NCI-H1105 treated with DMSO at 0.1 percent for 48 hours (cell line): ENCODE measurements at regions not wholly inside any gene's neighbourhood (a gene's known extent, or its start where the extent isn't known, plus 50 kb on each side); places are given as distances from the start of the nearest gene placed in this dataset.
A peak's percentile ranks its signal among the peaks of the same experiment; 100 is the strongest.
"Not testable (repeated sequence)": the region's sequence is repeated elsewhere in the genome, so short reads cannot be mapped to it uniquely, and the experiment has no call there.

Experiments used
- DNase-seq: peaks from one replicate; lab custom pipeline; 2025; lab: John Stamatoyannopoulos, UW

DNA sequence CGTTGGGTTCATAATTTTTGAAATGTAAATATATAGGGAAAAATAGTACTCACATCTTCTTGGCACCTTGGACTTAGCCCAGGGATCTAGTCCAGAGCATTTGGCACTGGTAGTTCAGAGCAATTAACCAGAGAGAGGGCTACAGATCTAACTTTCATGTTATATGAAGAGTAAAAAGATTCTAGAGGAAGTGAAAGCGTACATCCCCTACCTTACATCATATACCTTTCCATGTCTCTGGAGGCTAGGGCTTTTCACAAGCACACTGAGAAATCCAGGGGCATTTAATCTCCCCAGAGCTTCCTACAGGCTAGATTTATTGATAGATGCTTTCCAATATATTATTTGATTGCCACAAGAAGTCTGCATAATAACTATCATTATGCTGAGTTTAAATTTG lies 687.5 kb upstream of the FBXO33 start:
- DNase-seq, result no peak

DNA sequence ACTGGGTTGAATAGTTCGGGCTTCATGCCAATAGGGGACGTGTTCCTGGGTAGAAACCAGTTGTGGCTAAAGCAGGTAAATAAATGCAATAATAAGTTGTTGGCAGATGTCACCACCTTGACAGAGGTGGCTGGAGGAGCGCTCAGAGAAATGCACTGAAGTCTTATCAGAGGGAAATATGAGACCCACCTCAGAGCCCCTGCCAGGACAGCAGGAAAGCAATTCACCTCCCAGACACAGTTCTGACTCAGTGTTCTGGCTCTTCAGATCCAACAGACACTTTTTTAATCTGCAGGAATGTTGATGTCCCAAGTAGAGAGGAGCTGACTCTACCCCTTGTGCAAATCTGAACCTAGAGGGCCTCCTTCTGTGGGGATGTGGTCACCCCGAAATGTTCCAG lies 687.1 kb upstream of the FBXO33 start:
- DNase-seq, result no peak

DNA sequence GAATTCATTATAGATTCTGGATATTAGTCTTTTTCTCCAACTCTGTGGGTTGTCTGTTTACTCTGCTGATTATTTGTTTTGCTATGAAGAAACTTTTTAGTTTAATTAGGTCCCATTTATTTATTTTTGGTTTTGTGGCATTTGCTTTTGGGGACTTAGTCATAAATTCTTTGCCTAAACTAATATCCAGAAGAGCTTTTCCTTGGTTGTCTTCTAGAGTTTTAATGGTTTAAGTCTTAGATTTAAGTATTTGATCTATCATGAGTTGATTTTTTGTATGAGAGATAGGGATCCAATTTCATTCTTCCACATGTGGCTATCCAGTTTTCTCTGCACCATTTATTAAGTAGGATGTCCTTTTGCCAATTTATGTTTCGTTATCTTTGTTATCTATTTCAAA lies 683.4 kb upstream of the FBXO33 start:
- DNase-seq, result no peak

DNA sequence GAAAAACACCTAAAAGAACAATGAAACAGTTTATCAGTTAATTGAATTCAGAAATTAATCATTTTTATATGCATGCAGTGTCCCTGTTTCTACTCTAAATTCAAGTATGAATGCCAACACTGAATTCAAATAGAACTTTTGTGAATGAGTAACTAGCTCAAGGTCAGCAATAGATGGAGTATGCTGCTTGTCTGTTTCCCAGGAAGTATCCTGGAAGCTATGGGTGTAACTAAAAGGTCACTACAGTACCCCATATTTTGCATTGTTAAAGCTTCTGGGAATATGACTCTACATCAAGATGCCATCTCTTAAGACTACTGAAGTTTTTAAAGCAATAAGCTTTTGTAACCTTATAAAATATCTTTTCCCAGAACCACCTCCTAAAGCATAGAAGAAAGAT lies 681.4 kb upstream of the FBXO33 start:
- DNase-seq, result no peak

DNA sequence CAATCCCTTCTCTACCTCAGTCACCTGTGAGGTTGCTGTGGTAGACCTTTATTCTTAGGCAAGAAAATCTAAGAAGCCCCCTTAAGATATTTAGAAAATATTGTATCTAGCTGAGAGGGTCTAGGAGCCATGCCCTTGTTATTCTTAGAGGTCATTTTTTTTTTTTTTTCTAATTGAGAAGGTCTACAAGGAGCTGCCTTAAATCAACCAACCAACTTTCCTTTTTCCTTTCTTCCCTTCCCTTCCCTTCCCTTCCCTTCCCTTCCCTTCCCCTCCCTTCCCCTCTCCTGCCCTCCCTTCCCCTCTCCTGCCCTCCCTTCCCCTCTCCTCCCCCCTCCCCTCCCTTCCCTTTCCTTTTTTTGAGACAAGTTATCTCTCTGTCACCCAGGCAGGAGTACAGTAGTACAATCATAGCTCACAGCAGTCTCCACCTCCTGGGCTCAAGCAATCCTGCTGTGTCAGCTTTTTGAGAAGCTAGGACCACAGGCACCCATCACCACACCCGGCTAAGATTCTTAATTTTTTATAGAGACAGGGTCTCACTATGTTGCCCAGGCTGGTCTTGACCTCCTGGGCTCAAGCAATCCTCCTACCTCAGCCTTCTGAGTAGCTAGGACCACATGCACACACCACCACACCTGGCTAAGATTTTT lies 668.4 kb upstream of the FBXO33 start:
- no peak for DNase-seq

DNA sequence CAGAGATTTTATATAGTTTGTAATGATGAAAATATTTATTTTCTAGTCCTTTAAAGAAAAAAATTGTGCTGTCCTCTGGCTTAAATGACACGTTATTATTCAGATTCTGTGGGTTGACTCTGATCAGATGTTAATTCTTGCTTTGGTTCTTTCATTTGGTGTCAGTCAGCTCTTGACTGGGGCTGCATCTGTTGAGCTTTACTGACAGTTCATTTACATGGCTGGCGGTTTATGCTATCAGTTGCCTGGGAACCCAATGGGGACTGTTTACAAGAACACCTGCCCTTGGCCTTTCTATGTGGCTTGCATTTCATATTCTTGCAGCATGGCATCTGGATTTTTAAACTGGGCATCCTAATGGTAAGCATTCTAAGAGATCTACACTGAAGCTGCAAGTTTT lies 667.1 kb upstream of the FBXO33 start:
- no peak for DNase-seq

DNA sequence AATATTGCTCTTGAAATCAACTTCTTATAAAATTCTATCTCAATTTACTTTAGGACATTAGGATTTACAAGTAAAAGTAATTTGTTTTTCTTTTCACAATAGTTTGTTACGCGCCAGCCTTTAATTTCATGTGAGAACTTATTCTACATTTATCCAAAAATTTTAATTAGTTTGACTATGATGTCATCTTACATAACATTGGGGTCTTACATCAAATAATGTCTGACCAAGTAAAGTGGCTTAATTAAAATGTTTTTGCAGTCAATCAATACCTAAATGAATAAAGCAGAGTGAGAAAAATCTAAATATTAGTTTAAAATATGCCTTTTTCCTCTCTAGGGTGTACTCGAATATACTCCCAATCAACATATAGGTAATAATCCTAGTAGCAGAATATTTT lies 666.2 kb upstream of the FBXO33 start:
- no peak for DNase-seq

DNA sequence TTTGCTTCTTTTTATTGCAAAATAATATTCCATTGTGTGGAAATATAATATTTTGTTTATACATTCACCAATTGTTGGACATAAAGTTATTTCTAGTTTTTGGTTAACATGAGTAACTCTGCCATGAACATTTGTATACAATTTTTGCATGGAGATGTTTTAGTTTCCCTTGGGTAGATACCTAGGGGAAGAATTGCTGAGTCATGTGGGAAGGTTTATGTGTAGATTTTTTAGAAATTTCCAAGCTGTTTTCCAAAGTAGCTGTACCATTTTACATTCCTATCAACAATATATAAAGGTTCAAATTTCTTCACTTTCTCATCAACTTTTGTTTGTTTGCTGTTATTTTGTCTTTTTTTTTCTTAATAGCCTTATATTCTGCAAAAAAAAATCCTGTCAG lies 664.7 kb upstream of the FBXO33 start:
- no peak for DNase-seq

DNA sequence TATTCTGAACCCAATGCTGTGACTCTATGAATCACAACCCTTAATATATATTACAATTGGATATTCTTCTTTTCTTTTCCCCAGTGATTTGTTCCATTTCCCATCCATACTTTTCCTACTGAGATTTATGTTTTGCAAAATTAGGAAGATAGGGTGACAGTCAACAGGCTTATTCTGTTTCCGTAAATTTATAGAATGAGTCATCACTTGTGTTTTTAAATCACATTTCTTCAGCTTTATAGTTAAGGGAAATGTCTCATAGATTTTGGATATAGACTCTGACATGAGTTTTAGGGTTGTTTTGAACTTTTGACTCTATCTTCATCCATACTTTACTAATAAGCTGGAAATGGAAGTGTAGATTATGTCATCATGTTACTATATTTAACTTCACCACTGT lies 661.6 kb upstream of the FBXO33 start:
- DNase-seq, result no peak

DNA sequence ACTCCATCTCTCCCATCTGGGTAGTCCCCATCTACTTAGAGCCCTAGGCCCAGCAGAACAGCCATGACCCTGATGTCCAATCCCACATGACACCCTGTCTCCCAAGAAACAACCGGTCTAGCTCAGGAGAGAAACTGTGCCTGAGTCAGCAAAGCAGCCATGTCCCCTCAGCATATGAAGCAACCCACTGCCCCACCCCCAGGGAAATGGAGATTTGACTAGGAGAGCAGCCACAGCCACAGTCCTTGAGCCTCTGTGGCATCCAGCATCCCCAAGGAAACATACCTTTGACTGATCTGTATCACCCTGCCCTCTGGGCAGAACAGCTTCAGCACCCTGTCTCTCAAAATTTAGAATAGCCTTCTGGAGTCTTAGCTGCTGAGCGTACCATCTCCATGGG lies 641.9 kb upstream of the FBXO33 start:
- no peak for DNase-seq

DNA sequence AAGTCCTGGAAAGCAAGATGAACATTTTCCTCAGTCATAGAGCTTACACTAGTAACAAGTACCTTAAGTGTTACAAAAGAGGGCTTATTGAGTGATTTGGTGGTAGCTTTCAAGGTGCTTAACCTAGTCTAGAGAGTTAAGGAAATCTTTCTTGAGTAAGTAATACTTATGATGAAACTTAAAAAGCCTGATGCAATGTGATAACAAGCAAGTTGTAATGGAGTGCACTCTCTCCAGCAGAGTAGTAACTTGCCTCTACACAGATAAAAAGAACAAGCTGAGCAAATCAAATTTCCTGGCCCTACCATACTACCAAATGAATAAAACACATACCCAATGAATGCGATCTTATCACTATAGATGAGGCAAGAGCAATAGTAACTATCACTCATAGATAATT lies 639.9 kb upstream of the FBXO33 start:
- no peak for DNase-seq

DNA sequence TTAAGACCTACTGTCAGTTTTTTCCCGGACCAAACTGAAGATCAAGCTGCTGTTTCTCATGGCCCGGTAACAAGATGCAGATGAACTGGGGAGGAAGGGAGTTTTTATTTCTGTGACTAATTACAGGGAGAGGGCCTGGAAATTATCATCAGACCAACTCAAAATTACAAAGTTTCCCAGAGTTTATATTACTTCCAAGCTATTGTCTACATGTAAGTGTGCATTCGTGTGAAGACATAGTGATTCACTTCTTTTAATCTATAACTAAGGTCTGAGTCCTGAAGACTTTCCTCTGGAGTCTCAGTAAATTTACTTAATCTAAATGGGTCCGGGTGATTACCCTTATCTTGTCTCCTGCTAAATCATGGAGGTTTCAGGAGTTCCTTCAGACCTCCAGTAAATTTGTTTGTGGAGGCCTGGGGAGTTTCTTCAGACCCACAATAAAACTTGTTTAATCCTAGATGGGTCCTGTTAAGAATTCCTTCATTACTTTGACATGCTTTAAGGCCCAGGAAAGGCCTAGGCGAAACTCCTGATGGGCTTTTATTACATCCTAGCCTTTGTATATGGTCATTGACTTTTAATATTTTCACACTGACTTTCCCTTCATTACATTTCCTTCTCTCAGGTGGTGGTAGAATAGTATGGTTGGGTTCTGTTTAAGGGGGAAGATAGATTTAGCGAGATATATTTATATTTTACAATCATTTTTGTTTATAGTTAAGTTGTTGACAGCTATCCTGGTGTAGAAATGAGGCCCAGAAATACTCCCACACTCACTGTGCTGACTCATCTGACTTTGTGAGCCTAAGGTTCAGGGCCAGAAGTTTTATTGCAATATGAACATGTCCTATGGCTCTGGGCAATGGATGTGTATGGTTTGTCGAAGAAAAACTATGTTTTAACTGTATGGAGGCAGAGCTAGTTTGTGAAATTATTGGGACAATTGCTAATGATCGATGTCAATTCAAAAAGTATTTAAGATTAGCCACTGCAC lies 627.0 kb upstream of the FBXO33 start:
- no peak for DNase-seq

DNA sequence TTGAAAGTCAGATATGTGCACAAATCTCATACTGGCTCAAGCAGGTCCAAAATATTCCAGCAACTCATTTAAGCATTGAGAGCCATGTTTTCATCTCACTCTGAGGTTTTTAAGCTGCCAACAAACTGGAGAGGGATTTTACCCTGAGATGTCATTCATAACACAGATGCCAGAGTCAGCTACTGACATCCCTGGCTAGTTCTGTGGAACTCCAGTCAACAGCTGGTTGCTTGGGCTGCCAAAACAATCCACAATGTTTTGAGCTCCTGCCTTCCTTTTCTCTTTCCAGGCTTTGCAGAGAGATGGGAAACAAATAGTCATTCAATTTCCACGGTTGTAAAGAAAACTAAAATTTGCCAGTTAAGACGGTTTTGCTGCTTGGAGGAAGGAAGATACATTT lies 621.2 kb upstream of the FBXO33 start:
- no peak for DNase-seq

DNA sequence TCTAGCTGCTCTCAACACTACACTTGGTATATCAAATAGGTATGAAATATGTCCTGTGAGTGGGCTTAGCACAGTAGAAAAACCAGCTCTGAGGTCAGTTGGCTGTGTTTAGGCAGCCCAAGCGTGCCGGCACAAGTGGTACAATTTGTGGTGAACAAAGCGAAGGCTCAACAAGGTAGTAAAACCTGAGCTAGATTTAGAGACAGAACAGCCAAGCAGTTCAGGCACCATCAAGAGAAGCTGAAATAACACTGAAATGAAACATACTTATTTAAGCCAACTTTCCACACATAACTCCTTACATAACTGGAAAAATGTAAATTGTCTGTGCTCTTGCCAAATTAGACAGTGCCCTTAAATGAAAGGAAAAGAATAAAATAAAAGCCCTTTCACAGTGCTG lies 596.8 kb upstream of the FBXO33 start:
- no peak for DNase-seq

DNA sequence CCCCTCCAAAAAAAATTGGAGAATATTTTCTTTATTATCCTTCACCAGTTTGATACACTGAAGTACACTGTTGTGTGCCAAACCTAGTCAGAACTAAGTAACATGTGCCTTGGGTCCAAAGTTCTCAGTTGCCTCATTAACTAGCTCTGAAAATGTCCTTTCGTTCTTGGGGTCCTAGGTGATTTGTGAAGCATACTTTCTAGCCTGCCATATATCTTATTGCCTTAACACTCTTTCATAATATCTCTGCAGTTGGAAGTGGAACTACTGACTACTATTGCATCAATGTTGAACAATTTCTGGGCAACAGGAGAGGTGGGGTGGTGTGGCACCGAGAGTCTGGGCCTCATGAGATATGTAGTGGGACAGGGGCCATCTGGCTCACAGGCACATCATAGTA lies 592.9 kb upstream of the FBXO33 start:
- no peak for DNase-seq

DNA sequence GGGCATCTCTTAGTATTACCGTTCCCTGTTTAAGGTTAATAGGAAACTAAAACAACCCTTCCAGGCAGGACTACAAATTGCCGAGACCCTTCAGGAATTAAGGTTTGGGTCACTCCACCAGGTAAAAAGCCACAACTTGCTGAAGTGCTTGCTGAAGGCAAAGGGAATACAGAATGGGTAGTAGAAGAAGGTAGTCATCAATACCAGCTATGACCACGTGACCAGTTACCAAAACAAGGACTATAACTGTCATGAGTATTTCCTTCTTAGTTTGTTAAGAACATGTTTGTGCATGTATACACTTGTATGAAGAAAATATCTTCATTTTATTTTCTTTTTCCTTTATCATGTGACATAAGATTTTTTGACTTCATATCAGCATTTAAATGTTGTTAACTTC lies 578.7 kb upstream of the FBXO33 start:
- no peak for DNase-seq

DNA sequence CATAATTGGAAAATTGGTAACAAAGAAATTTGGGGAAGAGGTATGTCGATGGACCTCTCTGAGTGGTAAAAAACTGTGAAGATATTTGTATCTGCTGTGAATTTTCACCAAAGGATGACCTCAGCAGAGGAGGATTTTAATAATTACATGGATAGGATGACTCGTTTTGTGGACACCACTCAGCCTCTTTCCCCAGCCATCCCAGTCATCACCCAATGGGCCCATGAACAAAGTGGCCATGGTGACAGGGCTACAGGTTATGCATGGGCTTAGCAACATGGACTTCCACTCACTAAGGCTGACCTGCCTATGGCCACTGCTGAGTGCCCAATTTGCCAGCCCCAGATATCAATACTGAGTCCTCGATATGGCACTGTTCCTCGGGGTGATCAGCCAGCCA lies 577.5 kb upstream of the FBXO33 start:
- DNase-seq, result no peak

DNA sequence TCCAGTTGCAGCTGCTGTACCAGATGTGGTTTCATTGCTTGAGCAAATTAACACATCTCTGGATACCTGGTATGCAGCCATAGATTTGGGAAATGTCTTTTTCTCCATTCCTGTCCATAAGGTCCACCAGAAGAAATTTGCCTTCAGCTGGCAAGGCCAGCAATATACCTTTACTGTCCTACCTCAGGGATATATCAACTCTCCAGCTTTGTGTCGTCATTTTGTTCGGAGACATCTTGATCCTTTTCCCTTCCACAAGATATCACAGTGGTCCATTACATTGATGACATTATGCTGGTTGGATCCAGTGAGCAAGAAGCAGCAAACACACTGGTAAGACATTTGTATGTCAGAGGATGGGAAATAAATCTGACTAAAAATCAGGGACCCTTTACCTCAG lies 576.1 kb upstream of the FBXO33 start:
- not testable (repeated sequence) for DNase-seq

DNA sequence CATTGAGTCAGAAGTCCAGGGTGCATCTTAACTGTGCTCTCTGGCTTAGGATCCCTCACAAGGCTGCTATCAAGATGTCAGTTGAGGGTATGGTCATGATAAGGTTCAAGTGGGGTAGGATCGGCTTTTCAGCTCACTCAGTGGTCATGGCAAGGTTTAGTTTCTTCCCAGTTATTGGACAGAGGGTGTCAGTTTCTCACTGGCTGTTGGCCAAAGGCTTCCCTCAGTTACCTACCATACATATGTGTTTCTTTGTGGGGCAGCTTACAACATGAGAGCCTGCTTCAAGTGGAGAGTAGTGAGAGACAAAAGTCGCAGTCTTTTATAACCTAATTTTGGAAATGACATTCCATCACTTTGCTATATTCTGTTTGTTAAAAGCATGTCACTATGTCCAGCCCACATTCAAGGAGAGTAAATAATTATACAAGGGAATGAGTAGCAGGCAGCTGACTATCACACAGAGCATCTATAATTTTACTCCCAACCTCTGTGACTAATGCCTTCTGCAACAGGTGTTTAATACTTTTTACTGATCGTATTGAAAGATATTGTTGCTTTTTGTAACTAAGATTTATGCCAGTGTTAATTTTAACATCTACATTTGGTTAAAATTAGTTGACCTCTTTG lies 572.8 kb upstream of the FBXO33 start:
- no peak for DNase-seq

DNA sequence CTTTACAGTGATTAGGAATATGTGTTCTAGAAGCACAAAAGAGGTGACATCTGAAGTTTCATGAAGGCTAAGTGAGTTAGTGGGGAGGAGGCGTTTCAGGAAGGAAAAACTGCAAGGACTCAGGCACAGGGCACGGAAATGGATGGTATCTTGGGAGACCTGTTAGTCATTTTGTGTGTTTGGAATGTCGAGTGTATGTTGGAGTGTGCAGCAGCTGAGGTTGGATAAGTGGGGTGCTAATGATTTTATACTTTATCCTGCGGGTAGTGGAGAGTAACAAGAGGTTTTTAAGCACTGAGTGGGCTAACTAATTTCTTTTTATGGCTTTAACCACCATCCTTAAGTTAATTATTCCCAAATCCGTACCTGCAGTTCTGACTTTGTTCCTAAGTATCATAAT lies 571.5 kb upstream of the FBXO33 start:
- peak; percentile 95 for DNase-seq

DNA sequence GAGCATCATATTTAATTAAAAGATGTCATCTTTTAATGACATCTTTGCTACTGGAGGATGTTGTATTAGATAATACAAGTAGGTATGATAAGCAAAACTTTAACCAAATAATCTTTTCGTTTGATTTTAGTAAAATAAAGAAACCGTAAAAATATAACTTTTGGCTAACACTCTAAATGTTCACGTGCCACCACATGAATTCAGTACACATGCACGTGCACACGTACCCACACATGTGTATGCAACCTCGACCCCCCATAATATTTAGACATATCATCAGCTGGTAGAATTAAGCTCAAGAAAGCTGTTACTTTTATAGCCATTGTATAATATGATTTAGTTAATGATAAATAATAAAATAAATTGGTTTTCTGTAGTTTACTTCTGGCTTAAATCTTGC lies 566.6 kb upstream of the FBXO33 start:
- DNase-seq, result no peak

DNA sequence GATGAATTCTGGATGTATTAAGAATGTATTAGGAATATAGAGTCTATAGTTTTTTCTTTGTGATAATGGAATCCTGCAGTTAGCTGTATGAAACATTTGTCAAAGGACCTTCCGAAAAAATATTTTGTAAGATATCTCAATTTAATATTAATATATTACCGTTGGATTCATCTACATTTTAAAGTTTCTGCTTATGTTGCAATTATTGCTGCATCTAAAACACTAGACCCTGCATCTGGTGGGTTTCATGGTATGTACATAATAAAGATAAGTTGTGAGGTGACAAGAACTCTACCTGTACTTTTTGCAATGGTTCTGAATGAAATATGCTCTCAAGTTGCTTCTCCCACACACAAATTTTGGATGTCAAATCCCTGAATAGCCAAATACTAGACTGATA lies 565.9 kb upstream of the FBXO33 start:
- no peak for DNase-seq

DNA sequence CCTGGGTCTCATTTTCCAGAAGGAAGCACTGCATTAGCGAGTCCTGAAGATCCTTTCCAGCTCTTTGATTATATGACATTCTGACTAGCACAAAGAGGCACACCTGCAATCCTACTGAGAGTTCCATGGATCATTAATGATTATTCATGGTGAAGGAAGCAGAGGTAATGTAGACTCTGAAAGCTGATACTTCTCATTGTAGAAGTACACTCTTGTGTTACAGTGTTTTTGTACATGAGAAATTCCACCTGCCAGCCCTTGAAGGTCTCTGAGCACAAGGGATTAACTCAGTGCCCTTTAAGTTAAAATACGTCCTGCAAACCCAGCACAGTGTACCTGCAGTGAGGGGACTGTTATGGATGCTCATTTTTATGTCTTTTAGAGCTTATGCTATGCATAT lies 558.8 kb upstream of the FBXO33 start:
- DNase-seq, result peak; percentile 94
